HG02610 (cell line): ENCODE measurements at regions not wholly inside any gene's neighbourhood (a gene's known extent, or its start where the extent isn't known, plus 50 kb on each side); places are given as distances from the start of the nearest gene placed in this dataset.
"Not testable (repeated sequence)": the region's sequence is repeated elsewhere in the genome, so short reads cannot be mapped to it uniquely, and the experiment has no call there.

Experiments
- ATAC-seq: cut with Tn5 transposase; IDR thresholded peaks from one replicate; pipeline ENCODE4 v1.9.1; 2021; ENCODE audit warnings: mild to moderate bottlenecking, moderate library complexity; ENCODE audit not compliant: unreplicated experiment

GRCh38 chr15:39260391-39260790 lies 320.5 kb upstream of the THBS1 start:
- ATAC-seq = no peak

- no peak for ATAC-seq
These were observed 320.1 kb upstream of the THBS1 start for GRCh38 chr15:39260791-39261190.

GRCh38 chr15:39261397-39262183 lies 319.3 kb upstream of the THBS1 start:
- ATAC-seq = not testable (repeated sequence)

GRCh38 chr15:39262995-39263772 lies 317.7 kb upstream of the THBS1 start:
- not testable (repeated sequence) for ATAC-seq

GRCh38 chr15:39265261-39265660 lies 315.6 kb upstream of the THBS1 start:
- no peak for ATAC-seq

GRCh38 chr15:39266890-39267289 lies 314.0 kb upstream of the THBS1 start:
- ATAC-seq = no peak

- no peak for ATAC-seq
These were observed 313.2 kb upstream of the THBS1 start for GRCh38 chr15:39267685-39268084.

- no peak for ATAC-seq
These were observed 311.5 kb upstream of the THBS1 start for GRCh38 chr15:39269352-39269751.

GRCh38 chr15:39269821-39270220 lies 311.1 kb upstream of the THBS1 start:
- no peak for ATAC-seq

GRCh38 chr15:39270221-39270855 lies 310.5 kb upstream of the THBS1 start:
- no peak for ATAC-seq

- no peak for ATAC-seq
These were observed 309.9 kb upstream of the THBS1 start for GRCh38 chr15:39270934-39271333.

GRCh38 chr15:39272901-39273300 lies 308.0 kb upstream of the THBS1 start:
- ATAC-seq = no peak

- ATAC-seq = no peak
These were observed 307.0 kb upstream of the THBS1 start for GRCh38 chr15:39273717-39274411.

GRCh38 chr15:39275066-39275465 lies 305.8 kb upstream of the THBS1 start:
- ATAC-seq = no peak

- no peak for ATAC-seq
These were observed 301.6 kb upstream of the THBS1 start for GRCh38 chr15:39279311-39279710.

GRCh38 chr15:39281094-39281493 lies 299.8 kb upstream of the THBS1 start:
- no peak for ATAC-seq

GRCh38 chr15:39282663-39283208 lies 298.1 kb upstream of the THBS1 start:
- no peak for ATAC-seq

GRCh38 chr15:39283531-39283930 lies 297.3 kb upstream of the THBS1 start:
- ATAC-seq = no peak

- ATAC-seq = no peak
These were observed 295.8 kb upstream of the THBS1 start for GRCh38 chr15:39285071-39285470.

GRCh38 chr15:39285663-39286062 lies 295.2 kb upstream of the THBS1 start:
- ATAC-seq = no peak

- no peak for ATAC-seq
These were observed 294.2 kb upstream of the THBS1 start for GRCh38 chr15:39286706-39287105.
